ENCODE measurements at regions not wholly inside any gene's neighbourhood (a gene's known extent, or its start where the extent isn't known, plus 50 kb on each side); places are given as distances from the start of the nearest gene placed in this dataset.

DNA sequence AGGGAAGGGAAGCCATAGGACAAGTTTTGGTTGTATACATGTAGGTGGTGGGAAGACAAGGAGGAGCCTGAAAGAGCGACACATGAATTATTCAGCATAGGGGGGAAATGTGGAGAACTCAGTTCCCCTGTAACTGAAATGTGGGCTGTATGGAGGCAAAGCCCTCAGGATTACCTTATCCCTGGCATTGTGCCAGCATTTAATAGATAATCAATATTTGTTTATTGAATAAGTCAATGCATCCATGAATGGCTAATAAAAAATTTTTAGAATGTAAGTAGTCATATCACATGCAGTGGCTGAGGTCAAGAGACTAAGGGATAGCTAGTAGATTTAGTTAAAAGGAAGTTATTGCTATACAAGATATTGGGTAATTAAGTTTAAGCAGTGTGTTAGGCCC is 232.4 kb downstream of the SNAPC1 start:
- no peaks in the 10 kb centered on the region for H3K36me3 ChIP-seq
- H3K4me3 ChIP-seq, result no peak overlapping the region
- no peak overlapping the region for H3K27ac ChIP-seq
- H3K4me1 ChIP-seq, result no peaks in the 10 kb centered on the region
- no peaks in the 10 kb centered on the region for H3K9me3 ChIP-seq (replicated peaks)
- no peak for DNase-seq
- H3K27me3 ChIP-seq, result no peaks in the 10 kb centered on the region; the same call in 1 of the 2 replicates

DNA sequence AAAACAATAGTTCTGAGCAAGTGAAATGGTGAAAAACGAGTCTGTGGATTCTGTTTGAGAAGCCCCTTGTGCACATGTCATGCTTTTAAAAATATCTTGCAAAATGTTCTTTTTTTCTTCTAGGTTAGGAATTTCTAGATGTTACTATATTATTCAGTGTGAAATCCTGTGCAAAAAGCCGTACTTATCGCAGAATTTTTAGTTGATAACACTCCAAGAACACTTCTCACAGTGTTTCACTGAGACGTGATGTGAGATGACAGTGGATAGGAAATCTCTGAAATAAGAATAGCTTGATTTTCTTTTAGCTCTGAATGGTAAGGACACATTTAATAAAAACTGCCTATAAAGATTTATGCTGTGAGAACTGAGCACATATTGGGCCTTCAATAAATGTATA is 234.5 kb downstream of the SNAPC1 start:
- Histone ChIP-seq H3K4me3 (no peak overlapping the region), H3K27me3 (no peaks in the 10 kb centered on the region; the same call in 1 of the 2 replicates), H3K4me1 (no peaks in the 10 kb centered on the region), H3K9me3 (replicated peaks) (no peaks in the 10 kb centered on the region), H3K27ac (no peak overlapping the region), H3K36me3 (no peaks in the 10 kb centered on the region)
- DNase-seq, result no peak

DNA sequence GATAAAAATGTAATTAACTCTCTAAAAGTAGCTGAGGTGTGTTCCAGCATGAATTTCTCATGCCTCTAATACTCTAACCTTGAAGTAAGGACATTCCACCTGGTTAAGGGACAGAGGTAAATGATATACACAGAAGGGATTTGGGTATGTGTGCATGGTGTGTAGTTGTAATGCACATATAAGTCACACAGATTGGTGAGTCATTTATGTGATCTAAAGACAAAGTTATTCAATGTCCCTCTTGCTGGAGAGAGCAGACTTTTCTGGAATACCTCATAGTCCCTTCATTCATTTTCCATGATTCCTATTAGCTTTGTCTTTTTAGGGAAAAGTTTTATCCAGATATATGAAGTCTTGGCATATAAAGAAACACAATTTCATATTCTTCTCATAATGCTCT is 234.9 kb downstream of the SNAPC1 start:
- Histone ChIP-seq H3K36me3 (no peaks in the 10 kb centered on the region), H3K27ac (no peak overlapping the region), H3K4me1 (no peaks in the 10 kb centered on the region), H3K27me3 (no peaks in the 10 kb centered on the region; the same call in 1 of the 2 replicates), H3K4me3 (no peak overlapping the region), H3K9me3 (replicated peaks) (no peaks in the 10 kb centered on the region)
- no peak for DNase-seq

DNA sequence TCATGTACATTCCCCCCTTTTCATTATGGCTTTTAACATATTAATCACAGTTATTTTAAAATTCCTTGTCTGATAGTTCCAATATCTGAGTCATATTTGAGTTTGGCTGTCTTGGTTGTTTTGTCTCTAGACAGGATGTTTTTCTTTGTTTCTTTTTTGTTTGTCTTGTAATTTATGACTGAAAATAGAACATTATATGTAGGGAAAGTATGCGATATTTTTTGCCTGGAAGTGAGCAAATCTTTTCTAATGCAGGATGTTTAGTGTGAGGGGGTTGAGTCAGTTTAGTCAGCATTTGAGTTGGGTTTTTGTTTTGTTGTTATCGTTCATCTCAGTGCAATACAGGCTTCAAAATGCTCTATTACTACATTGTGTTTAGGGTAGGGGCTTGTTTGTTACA is 239.7 kb downstream of the SNAPC1 start:
- Histone ChIP-seq H3K4me3 (no peak overlapping the region), H3K4me1 (no peaks in the 10 kb centered on the region), H3K9me3 (replicated peaks) (no peaks in the 10 kb centered on the region), H3K27ac (no peak overlapping the region), H3K27me3 (no peaks in the 10 kb centered on the region), H3K36me3 (no peaks in the 10 kb centered on the region)
- DNase-seq, result no peak

DNA sequence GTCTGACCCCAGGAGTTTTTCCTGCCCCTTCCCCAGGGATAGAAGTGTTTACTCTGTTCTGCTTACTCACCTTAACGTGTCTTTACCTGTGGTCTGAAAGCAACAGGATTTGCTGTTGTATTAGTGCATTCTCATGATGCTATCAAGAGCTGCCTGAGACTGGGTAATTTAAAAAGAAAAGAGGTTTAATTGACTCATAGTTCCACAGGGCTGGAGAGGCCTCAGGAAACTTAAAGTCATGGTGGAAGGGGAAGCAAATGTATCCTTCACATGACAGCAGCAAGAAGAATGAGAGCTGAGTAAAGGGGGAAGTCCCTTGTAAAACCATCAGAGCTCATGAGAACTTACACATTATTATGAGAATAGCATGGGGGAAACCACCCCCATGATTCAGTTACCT is 240.4 kb downstream of the SNAPC1 start:
- Histone ChIP-seq H3K4me3 (no peak overlapping the region), H3K27me3 (no peaks in the 10 kb centered on the region), H3K27ac (no peak overlapping the region), H3K4me1 (no peaks in the 10 kb centered on the region), H3K36me3 (no peaks in the 10 kb centered on the region), H3K9me3 (replicated peaks) (no peaks in the 10 kb centered on the region)
- DNase-seq, result no peak

DNA sequence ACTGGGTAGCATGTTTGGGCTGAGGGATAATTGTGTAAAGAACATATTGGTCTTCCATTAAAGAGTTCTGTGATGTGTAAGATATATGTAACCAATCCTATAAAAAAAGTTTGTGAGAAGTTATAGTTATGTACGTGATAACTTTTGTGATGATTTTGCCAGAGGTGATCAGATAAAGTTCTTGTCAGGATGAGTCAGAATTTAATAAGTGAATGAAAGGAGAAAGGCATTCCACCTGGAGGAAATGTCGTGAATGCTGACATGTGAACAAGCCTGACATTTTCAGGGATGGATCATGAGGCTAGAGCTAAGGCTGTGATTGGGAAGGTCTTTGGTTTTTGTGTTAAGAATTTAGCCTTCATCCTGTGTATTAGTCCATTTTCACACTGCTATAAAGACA is 241.5 kb downstream of the SNAPC1 start:
- no peaks in the 10 kb centered on the region for H3K27me3 ChIP-seq
- no peak overlapping the region for H3K27ac ChIP-seq
- H3K4me1 ChIP-seq, result no peaks in the 10 kb centered on the region
- H3K36me3 ChIP-seq, result no peaks in the 10 kb centered on the region
- H3K9me3 ChIP-seq (replicated peaks), result no peaks in the 10 kb centered on the region
- no peak for DNase-seq
- H3K4me3 ChIP-seq, result no peak overlapping the region

DNA sequence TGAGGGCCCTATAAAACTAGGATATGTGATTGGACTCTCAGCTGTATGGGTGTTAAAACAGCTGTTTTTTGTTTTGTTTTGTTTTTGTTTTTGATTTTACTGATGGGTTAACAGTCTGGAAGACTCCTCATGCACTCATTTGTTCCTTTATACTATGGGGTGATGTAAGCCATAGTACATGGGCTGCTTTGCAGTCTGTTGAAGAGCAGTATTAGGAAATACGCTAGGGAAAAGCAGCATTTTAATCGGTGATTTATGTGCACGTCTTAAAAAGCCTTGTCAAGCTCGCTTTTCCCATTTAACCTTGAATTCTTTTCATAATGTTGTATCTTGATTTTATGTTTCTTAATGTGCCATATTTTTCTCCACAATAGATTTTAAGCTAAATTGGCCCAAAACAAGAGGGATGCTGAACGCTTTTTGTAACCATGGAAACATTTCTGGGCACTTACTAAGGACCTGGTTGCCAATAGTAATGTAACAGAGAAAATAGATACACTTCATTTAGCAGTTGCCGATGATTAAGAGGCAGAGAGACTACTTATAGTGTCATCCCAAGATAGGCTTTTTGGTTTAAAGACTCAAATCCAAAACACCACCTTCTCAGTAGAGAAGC is 244.0 kb downstream of the SNAPC1 start:
- no peaks in the 10 kb centered on the region for H3K27me3 ChIP-seq
- no peak overlapping the region for H3K4me3 ChIP-seq
- no peaks in the 10 kb centered on the region for H3K4me1 ChIP-seq
- H3K9me3 ChIP-seq (replicated peaks), result no peaks in the 10 kb centered on the region
- no peak overlapping the region for H3K27ac ChIP-seq
- H3K36me3 ChIP-seq, result no peaks in the 10 kb centered on the region
- no peak for DNase-seq

DNA sequence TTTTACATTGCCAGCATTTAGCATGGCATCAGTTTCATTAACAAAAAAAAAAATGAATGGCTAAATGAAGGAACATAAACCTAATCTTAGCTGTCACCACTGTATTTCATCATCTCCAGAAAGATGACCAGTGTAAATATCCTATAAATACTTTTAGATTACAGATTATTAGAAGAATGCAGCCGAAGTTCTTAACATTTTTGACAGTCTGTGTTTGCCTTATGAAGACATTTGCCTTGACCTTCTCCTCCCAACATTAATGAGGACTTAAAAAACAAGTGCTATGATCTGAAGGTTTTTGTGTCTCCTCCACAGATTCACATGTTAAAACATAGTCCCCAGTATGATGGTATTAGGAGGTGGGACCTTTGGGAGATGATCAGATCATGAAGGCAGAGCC is 253.0 kb downstream of the SNAPC1 start:
- Histone ChIP-seq H3K9me3 (replicated peaks) (no peaks in the 10 kb centered on the region), H3K36me3 (no peaks in the 10 kb centered on the region), H3K27me3 (no peaks in the 10 kb centered on the region), H3K27ac (no peak overlapping the region), H3K4me1 (no peaks in the 10 kb centered on the region), H3K4me3 (no peak overlapping the region)
- DNase-seq, result no peak

DNA sequence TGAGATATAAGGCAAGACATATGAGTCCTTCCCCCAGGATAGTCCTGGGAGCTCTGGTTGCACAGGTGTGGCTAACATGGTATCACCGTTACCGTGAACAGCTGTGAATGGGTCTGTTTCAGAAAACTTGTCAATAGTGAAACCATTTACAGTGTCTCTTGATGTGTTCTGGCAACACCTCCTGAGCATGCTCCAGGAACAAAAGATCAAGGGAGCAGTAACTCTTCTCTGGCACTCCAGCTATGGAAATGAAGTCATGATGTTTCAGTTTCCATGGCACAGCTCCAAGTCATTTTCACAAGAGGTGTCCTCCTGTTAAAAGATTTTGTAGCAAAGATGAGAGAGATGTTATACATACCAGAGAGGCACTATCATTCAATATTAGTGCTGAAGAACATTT is 253.7 kb downstream of the SNAPC1 start:
- Histone ChIP-seq H3K27me3 (no peaks in the 10 kb centered on the region), H3K36me3 (no peaks in the 10 kb centered on the region), H3K4me1 (no peaks in the 10 kb centered on the region), H3K9me3 (replicated peaks) (no peaks in the 10 kb centered on the region), H3K27ac (no peak overlapping the region), H3K4me3 (no peak overlapping the region)
- peak in 1 of 2 experiments; percentile 0 for DNase-seq

DNA sequence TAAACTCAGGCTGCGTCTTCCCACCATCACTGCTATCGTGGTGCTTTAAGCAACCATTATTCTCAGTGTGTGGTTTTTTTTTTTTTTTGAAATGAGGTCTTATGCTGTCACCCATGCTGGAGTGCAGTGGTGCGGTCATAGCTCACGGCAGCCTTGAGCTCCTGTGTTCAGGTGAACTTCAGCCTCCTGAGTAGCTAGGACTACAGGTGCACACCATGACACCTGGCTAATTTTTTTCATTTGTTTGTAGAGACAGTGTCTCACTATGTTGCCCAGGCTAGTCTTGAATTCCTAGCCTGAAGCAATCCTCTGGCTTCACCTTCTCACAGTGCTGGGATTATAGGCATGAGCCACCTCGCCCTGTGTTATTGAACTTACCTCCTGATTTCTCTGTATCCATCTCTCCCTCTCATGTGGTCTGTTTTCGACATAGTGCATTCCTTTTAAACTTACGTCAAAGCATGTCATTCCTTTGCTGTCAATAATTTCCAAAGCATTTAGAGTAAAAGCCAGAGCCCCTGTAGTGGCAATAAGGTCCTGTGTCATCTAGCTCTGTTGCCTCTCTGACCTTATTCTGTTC is 255.5 kb downstream of the SNAPC1 start:
- Histone ChIP-seq H3K9me3 (replicated peaks) (no peaks in the 10 kb centered on the region), H3K4me1 (no peaks in the 10 kb centered on the region), H3K27ac (no peak overlapping the region), H3K36me3 (no peaks in the 10 kb centered on the region), H3K4me3 (no peak overlapping the region), H3K27me3 (no peaks in the 10 kb centered on the region)
- DNase-seq, result no peak

DNA sequence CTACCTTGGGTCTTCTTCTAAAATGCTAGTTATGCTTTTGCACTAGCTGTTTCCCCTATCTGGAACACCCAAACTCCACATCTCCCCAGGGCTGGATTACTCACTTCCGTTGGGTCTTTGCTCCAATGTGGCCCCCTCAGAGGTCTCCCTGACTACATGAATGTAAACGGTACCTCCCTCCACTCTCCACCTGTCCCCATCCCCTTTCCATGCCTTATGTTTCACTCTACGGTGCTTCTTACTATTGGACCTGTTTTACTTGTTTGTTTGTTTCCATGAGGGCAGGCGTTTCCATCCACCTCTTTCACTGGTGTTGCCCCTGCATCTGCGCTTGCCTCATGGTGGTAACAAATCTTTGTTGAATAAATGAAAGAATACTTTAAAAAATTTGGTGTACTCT is 256.4 kb downstream of the SNAPC1 start:
- Histone ChIP-seq H3K27ac (no peak overlapping the region), H3K4me3 (no peak overlapping the region), H3K4me1 (no peaks in the 10 kb centered on the region), H3K36me3 (no peaks in the 10 kb centered on the region), H3K27me3 (no peaks in the 10 kb centered on the region), H3K9me3 (replicated peaks) (no peaks in the 10 kb centered on the region)
- DNase-seq, result no peak

DNA sequence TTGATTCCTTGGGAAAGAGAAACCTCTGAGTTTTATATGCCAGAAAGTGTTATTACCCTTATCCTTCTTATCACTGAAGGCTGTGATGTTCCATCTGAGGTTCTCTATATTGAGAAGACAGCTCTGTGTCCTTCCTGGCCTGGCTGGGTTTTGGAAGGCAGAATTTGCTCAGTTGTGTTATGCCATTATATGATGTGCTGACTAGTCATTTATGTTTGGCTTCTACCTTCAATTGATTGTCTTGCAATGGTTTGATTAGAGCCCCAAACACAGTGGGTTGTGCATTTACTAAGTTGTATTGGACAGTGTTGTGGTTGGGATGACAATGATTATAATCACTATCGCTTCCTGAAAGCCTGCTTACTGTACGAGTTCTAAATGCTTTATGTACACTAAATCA is 265.7 kb downstream of the SNAPC1 start:
- Histone ChIP-seq H3K9me3 (replicated peaks) (no peaks in the 10 kb centered on the region), H3K27me3 (no peaks in the 10 kb centered on the region), H3K4me1 (no peaks in the 10 kb centered on the region), H3K36me3 (no peaks in the 10 kb centered on the region), H3K4me3 (no peak overlapping the region), H3K27ac (no peak overlapping the region)
- DNase-seq, result no peak

DNA sequence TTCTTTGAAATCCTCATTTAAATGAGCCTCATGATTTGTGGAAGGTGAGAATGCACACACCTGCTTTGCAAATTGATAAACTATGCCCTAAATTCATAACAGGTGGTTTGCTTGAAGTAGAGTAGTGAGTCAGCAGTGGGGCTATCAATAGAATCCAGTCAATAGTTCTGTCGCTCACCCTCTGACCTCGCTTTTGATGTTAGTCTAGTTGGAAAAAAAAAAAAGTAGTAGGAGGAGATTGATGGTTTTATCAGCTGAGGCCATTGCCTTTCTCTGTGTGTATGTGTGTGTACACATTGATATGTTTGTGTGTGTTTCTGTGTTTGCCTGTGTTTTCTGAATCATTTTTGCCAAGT is 267.3 kb downstream of the SNAPC1 start:
- H3K4me1 ChIP-seq, result no peaks in the 10 kb centered on the region
- DNase-seq, result no peak
- no peaks in the 10 kb centered on the region for H3K27me3 ChIP-seq
- H3K9me3 ChIP-seq (replicated peaks), result no peaks in the 10 kb centered on the region
- H3K27ac ChIP-seq, result no peak overlapping the region
- H3K4me3 ChIP-seq, result no peak overlapping the region
- H3K36me3 ChIP-seq, result no peaks in the 10 kb centered on the region

DNA sequence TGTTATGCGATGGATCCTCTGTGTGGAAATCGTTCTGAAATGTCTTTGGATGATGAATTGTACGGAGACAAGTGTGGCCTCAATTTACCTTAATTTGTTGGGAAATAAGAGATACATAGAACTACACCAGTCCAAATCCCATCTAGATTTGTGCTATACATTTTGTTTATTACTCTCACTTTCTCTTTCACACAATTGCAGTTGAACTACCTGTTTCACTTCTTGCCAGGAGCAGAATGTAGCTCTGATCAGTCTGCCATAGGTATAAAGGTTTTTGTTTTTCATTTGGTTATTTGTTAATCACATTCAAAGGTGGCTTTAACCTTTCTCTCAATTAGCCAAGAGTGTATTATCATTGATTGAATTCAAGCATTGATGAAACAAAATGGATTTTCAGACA is 268.2 kb downstream of the SNAPC1 start:
- no peak for DNase-seq
- Histone ChIP-seq H3K9me3 (replicated peaks) (no peaks in the 10 kb centered on the region), H3K27me3 (no peaks in the 10 kb centered on the region), H3K27ac (no peak overlapping the region), H3K4me3 (no peak overlapping the region), H3K4me1 (no peaks in the 10 kb centered on the region), H3K36me3 (no peaks in the 10 kb centered on the region)

DNA sequence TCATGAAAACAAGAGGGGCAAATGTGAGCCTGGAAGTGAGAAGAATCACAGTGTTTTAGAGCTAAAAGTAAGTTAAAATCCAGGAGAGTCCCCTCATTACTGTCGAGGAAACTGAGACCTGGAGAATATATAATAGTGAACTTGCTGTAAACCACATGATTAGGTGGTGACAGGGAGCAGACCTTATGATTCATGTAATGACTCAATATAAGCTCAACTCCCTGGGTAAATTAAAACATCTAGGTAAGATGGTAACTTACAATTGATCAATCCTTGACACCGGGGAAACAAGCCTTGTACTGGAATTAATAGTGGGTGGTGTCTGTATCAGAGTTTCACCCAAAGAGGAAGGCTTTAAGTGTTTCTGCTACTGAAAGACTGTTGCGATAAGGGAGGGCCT is 269.3 kb downstream of the SNAPC1 start:
- H3K27me3 ChIP-seq, result no peaks in the 10 kb centered on the region
- no peaks in the 10 kb centered on the region for H3K9me3 ChIP-seq (replicated peaks)
- no peak overlapping the region for H3K4me3 ChIP-seq
- H3K36me3 ChIP-seq, result no peaks in the 10 kb centered on the region
- no peaks in the 10 kb centered on the region for H3K4me1 ChIP-seq
- no peak for DNase-seq
- no peak overlapping the region for H3K27ac ChIP-seq

DNA sequence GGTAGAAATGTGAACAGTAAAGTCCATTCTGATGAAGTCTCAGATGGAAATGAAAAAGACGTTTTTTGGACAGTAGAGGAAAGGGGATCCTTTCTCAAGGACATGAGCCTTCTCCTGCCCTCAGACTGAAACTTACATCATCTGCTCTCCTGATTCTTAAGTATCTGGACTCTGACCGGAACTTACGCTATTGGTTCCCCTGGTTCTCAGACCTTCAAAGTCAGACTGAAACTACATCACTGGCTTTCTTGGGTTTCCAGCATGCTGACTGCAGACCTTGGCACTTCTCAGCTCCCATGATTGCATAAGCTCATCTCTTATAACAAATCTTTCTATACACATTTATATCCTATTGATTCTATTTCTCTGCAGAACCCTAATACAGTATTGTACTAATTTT is 291.0 kb downstream of the SNAPC1 start:
- Histone ChIP-seq H3K9me3 (replicated peaks) (no peaks in the 10 kb centered on the region), H3K27ac (no peak overlapping the region), H3K4me3 (no peak overlapping the region), H3K27me3 (no peaks in the 10 kb centered on the region), H3K4me1 (no peaks in the 10 kb centered on the region), H3K36me3 (no peaks in the 10 kb centered on the region)
- DNase-seq, result no peak

Measured in SJCRH30 (cell line).